ENCODE measurements at regions not wholly inside any gene's neighbourhood (a gene's known extent, or its start where the extent isn't known, plus 50 kb on each side); places are given as distances from the start of the nearest gene placed in this dataset.
"Not testable (repeated sequence)": the region's sequence is repeated elsewhere in the genome, so short reads cannot be mapped to it uniquely, and the experiment has no call there.

DNA sequence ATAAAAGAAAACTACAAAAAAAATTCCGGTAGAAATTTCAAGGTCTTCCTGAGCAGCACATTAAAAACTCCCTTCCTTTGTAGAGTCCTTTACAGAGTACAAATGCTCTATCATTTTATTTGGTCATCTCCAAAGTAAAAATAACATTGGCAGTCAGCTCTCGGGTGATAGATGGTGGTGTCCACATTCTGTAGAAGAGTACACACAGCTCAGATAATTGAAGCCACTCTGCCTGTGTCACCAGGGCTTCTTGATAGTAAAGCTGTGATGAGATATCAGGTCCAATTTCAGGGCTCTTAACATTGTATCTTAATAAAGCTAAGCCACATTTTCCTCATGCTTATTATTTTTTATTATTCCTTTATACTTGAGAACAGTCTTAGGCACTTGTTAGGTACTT lies 371.6 kb downstream of the TAFA4 start:
- H3K27ac ChIP-seq (replicated peaks in 1 of 4): no peak overlapping the region

DNA sequence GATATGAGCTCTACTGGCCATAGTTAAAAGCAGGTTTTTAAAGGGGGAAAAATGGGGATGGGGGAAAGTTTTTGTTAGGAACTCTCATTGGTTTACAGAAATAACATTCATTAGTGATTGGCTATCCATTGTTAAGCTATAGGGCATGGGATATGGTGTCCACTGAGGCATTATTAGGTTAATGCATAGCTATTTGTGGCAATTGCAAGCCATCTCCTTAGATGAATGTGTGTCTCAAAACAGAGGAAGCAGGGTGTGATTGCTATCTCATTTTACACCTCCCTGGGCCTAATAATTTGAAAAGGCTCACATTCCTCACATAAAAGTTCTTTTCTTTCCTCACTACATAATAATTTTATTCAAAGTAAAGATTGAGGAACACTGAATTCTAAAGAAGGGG lies 396.6 kb downstream of the TAFA4 start:
- no peak for DNase-seq (ENCODE audit: extremely low spot score)
- TF ChIP-seq POLR2A (IDR thresholded peaks at IDR 0.05; ENCODE audit: low read depth) (no peak), EP300 (IDR thresholded peaks at IDR 0.05) (no peak), POLR2AphosphoS5 (IDR thresholded peaks at IDR 0.05) (no peak)
- TF ChIP-seq, protein P1, sequence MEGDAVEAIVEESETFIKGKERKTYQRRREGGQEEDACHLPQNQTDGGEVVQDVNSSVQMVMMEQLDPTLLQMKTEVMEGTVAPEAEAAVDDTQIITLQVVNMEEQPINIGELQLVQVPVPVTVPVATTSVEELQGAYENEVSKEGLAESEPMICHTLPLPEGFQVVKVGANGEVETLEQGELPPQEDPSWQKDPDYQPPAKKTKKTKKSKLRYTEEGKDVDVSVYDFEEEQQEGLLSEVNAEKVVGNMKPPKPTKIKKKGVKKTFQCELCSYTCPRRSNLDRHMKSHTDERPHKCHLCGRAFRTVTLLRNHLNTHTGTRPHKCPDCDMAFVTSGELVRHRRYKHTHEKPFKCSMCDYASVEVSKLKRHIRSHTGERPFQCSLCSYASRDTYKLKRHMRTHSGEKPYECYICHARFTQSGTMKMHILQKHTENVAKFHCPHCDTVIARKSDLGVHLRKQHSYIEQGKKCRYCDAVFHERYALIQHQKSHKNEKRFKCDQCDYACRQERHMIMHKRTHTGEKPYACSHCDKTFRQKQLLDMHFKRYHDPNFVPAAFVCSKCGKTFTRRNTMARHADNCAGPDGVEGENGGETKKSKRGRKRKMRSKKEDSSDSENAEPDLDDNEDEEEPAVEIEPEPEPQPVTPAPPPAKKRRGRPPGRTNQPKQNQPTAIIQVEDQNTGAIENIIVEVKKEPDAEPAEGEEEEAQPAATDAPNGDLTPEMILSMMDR (IDR thresholded peaks at IDR 0.05): no peak
- Histone ChIP-seq H3K4me3 (no peak overlapping the region), H3K4me1 (no peaks in the 10 kb centered on the region), H3K36me3 (no peaks in the 10 kb centered on the region), H3K9me3 (no peaks in the 10 kb centered on the region), H3K27me3 (no peaks in the 10 kb centered on the region), H3K27ac (replicated peaks in 1 of 4) (no peak overlapping the region)
- intact Hi-C loops (cut with DNase I): no loop called here

More for the DNA sequence above, 371.6 kb downstream of the TAFA4 start:
- Histone ChIP-seq H3K9me3 (no peaks in the 10 kb centered on the region), H3K36me3 (no peaks in the 10 kb centered on the region), H3K4me3 (no peak overlapping the region), H3K4me1 (no peaks in the 10 kb centered on the region), H3K27me3 (no peaks in the 10 kb centered on the region)
- intact Hi-C loops (cut with DNase I): no loop called here
- TF ChIP-seq EP300 (IDR thresholded peaks at IDR 0.05) (no peak), POLR2A (IDR thresholded peaks at IDR 0.05; ENCODE audit: low read depth) (no peak)
- WGBS: 65% methylated on average over 2 of the region's 2 CpGs
- no peak for DNase-seq (ENCODE audit: extremely low spot score)

DNA sequence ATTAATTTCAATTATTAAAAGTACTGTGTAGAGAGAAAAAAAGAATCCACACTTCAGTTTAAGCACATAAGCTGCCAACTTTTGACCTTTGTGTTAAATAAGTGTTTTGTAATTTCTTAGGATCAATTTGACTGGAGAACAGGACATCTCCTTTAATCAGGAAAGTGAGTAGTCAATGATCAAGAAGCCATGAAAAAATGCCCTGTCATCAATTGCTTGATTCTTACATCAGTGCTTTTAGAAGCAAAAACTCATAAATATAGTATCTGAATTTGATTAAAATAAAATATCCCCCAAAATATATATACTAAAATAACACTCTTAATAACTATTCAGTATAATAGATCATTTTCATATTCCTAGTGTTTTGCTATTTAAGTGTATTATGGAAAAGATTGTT lies 409.0 kb downstream of the TAFA4 start:
- no peak for TF ChIP-seq POLR2A (IDR thresholded peaks at IDR 0.05; ENCODE audit: low read depth)
- TF ChIP-seq, protein P1 (IDR thresholded peaks at IDR 0.05): no peak
- TF ChIP-seq POLR2AphosphoS5 (IDR thresholded peaks at IDR 0.05): no peak
- TF ChIP-seq EP300 (IDR thresholded peaks at IDR 0.05): no peak
- intact Hi-C loops (cut with DNase I): no loop called here
- no peak for DNase-seq (ENCODE audit: extremely low spot score)
- no peak overlapping the region for H3K4me3 ChIP-seq
- H3K27me3 ChIP-seq: no peaks in the 10 kb centered on the region
- no peaks in the 10 kb centered on the region for H3K9me3 ChIP-seq
- no peaks in the 10 kb centered on the region for H3K4me1 ChIP-seq
- no peaks in the 10 kb centered on the region for H3K36me3 ChIP-seq
- H3K27ac ChIP-seq (replicated peaks in 1 of 4): no peak overlapping the region

DNA sequence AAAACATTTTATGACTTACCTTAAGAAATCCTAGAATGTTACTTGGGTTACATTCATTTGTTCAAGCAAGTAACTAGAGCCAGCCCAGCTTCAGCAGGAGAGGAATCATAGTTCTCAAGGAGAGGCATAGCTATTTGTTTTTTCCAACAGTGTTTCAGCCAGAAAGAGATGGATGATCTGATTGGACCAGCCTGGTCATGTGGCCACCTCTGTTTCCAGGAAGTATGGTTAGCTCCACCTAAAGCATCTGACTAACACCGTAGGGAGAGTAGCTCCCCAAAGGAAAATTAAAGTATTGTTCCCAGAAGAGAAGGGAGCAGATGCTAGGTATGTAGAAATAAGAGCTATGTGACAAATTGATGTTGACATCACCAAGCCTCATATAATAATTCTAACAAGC lies 417.1 kb downstream of the TAFA4 start:
- H3K4me3 ChIP-seq: no peak overlapping the region
- 82% methylated on average over 1 of the region's 1 CpG for WGBS
- H3K4me1 ChIP-seq: no peaks in the 10 kb centered on the region
- TF ChIP-seq EP300 (IDR thresholded peaks at IDR 0.05): no peak
- TF ChIP-seq POLR2A (IDR thresholded peaks at IDR 0.05; ENCODE audit: low read depth): no peak
- TF ChIP-seq, protein P1 (IDR thresholded peaks at IDR 0.05): no peak
- no peak for TF ChIP-seq POLR2AphosphoS5 (IDR thresholded peaks at IDR 0.05)
- H3K27ac ChIP-seq (replicated peaks in 1 of 4): no peak overlapping the region
- no peak for DNase-seq (ENCODE audit: extremely low spot score)
- H3K36me3 ChIP-seq: no peaks in the 10 kb centered on the region
- no peaks in the 10 kb centered on the region for H3K27me3 ChIP-seq
- intact Hi-C loops (cut with DNase I): no loop called here
- no peaks in the 10 kb centered on the region for H3K9me3 ChIP-seq

DNA sequence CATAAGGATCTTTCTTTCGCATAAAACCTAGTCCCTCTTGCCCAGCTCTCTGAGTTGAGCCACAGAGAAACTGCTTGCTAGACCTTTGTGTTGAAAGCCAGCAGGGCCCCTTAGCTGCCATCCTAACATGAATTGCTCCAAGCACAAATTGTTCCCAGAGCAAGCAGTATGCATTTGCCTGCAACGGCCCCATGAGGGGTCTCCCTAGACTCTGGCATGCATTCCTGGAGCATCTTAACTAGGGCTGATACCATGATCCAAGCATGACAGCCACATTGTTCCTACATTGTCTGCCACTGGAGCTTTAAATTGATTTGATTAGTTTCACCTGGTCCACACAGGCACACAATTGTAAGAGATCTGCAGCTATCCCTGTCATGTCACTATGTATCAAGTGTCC lies 428.1 kb downstream of the TAFA4 start:
- Histone ChIP-seq H3K36me3 (no peaks in the 10 kb centered on the region), H3K9me3 (peaks cover 0 to 7% (median 5%) of the 10 kb centered on the region in 4 donors), H3K4me3 (no peak overlapping the region), H3K27me3 (no peaks in the 10 kb centered on the region), H3K27ac (replicated peaks in 1 of 4) (no peak overlapping the region), H3K4me1 (no peaks in the 10 kb centered on the region)
- intact Hi-C loops (cut with DNase I): no loop called here
- 64% methylated on average over 2 of the region's 2 CpGs for WGBS
- DNase-seq (ENCODE audit: extremely low spot score): no peak
- TF ChIP-seq POLR2A (IDR thresholded peaks at IDR 0.05; ENCODE audit: low read depth) (no peak), POLR2AphosphoS5 (IDR thresholded peaks at IDR 0.05) (no peak)

DNA sequence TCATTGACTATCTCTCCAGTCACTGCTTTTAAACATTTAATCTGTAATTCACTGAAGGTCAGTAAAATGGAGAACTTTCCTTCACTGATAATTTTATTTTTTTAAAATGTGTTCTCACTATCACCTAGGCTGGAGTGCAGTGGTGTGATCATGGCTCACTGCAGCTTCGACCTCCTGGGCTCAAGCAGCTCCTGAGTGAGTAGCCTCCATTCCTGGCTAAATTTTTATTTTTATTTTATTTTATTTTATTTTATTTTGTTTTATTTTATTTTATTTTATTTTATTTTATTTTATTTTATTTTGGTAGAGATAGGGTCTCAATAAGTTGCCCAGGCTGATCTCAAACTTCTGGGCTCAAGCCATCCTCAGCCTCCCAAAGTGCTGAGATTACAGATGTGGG lies 446.5 kb downstream of the TAFA4 start:
- H3K9me3 ChIP-seq; H3K27ac ChIP-seq (replicated peaks in 1 of 4); intact Hi-C loops (cut with DNase I); H3K4me3 ChIP-seq; H3K36me3 ChIP-seq; DNase-seq (ENCODE audit: extremely low spot score); H3K27me3 ChIP-seq: not testable (repeated sequence)
- WGBS: 90% methylated on average over 1 of the region's 1 CpG
- H3K4me1 ChIP-seq: peaks cover 0 to 14% (median 4%) of the 10 kb centered on the region in 4 donors
